GM13977 (cell line): ENCODE measurements at regions not wholly inside any gene's neighbourhood (a gene's known extent, or its start where the extent isn't known, plus 50 kb on each side); places are given as distances from the start of the nearest gene placed in this dataset.
A peak's percentile ranks its signal among the peaks of the same experiment; 100 is the strongest.

Experiments used
- DNase-seq: peaks from one replicate; pipeline ENCODE4 v3.0.0; 2012; ENCODE audit warnings: low spot score
- CTCF ChIP-seq: IDR thresholded peaks from 2 replicates; pipeline ENCODE4 v1.5.1; 2012; ENCODE audit warnings: mild to moderate bottlenecking, control low read depth; ENCODE audit not compliant: insufficient read depth; ENCODE audit errors: extremely low read depth, missing control alignments
- in situ Hi-C: fragments of 300-500 bp; cut with MboI; formaldehyde crosslinking; loops from one replicate; pipeline ENCODE4 v1.12.0; 2022; ENCODE audit warnings: low sequenced_read_pairs, low pct_unique_long_range_greater_than_20kb, mixed read lengths, inconsistent platforms; ENCODE audit not compliant: unreplicated experiment

- no peak for DNase-seq
These were observed 123.2 kb upstream of the MAX start for GRCh38 chr14:65225299-65226159.

GRCh38 chr14:65226824-65227604 lies 124.7 kb upstream of the MAX start:
- in situ Hi-C loops, result no loop called here

More at GRCh38 chr14:65225299-65226159, 123.2 kb upstream of the MAX start:
- in situ Hi-C loops, result no loop called here
- TF ChIP-seq CTCF, result no peak

GRCh38 chr14:65228436-65228835 lies 126.1 kb upstream of the MAX start:
- DNase-seq, result peak; percentile 73
- in situ Hi-C loops, result no loop called here
- no peak for TF ChIP-seq CTCF

More at GRCh38 chr14:65226824-65227604, 124.7 kb upstream of the MAX start:
- TF ChIP-seq CTCF, result no peak
- no peak for DNase-seq

GRCh38 chr14:65228956-65229747 lies 126.8 kb upstream of the MAX start:
- in situ Hi-C loops, result no loop called here
- DNase-seq, result no peak
- no peak for TF ChIP-seq CTCF

GRCh38 chr14:65229748-65230728 lies 127.7 kb upstream of the MAX start:
- DNase-seq, result no peak
- in situ Hi-C loops, result no loop called here
- no peak for TF ChIP-seq CTCF
